ENCODE measurements at regions not wholly inside any gene's neighbourhood (a gene's known extent, or its start where the extent isn't known, plus 50 kb on each side); places are given as distances from the start of the nearest gene placed in this dataset.
"Not testable (repeated sequence)": the region's sequence is repeated elsewhere in the genome, so short reads cannot be mapped to it uniquely, and the experiment has no call there.

DNA sequence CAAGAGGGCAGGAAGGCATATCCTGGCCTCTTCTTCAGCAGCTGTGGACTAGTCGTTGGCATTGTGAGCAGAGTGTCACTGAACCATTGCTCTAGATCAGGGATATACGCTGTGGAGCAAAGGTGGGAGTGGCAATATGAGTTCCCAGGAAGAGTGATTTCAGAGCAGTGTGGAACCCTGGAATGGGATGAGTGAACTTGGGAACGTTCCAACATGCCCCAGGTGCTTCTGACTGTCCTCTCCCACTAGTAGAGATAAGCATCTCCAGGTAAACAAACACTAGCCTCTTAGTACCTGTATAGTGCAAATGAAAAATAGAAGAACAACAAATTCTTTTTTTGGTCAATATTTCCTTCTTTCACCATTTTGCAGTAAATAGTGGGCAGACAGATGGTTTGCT lies 123.6 kb upstream of the VEPH1 start:
- DNase-seq (ENCODE audit: low spot score) = no peak

DNA sequence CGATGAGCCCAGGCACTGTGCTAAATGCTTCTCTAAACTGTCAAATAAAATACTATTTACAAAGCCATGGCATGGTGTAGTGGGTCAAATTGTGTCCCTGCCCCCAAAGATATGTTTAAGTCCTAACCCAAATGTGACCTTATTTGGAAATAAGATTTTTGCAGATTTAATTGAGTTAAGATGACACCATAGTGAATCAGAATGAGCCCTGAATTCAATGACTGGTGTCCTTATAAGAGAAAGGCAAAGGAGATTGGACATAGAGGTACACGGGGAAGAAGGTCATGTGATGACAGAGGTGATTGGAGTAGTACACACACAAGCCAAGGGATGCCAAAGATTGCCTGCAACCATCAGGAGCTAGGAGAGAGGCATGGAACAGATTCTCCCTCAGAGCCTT lies 121.6 kb upstream of the VEPH1 start:
- no peak for DNase-seq (ENCODE audit: low spot score)

DNA sequence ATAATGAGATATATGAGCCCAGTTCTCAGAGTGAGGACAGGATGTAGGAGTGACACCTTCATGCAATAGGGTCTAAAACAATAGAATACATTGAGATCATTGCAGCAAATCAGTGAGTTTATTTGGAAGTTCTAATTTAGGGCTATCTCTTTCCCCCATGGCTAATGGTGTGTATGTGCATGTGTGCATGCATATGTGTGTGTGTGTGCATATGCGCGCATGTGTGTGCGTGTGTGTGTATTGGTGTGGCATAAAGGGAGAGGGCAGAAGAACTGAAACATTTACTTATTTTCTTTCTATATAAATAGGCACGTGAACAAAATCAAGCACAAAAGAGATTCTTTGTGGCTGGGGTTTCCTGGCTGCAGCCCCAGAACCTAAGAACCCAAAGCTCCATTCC lies 115.7 kb upstream of the VEPH1 start:
- DNase-seq (ENCODE audit: low spot score) = no peak

DNA sequence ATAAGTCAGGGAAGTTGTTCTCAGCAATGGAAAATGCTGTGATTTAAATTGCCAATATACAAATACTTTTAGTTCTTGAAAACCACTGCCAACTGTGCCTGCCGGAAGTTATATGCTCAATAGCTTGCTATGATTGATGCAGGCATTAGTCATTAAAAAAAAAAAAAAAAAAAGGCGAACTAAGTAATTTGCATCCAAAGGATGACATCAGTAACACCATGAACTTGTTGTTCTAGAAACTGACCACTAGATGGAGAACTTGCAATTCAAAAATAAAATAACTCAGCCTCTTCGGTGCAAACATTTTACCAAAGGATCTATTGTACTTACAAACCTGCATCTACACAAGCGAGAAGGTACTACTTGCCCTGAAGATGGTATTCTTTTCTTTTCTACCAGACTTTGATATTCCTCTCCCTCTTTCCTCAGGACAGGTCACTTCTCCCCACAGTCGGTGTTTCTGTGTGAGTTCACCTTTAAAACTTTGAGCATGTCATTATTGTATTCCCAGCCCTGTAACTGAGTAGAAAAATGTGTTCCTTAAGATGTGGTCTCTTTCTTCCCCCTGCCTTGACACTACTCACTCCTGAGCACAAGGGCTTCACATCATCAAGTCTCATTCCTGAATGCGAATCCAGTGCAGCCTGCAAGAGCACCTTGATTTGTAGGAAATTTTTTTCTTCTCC lies 115.0 kb upstream of the VEPH1 start:
- peak; percentile 10 for DNase-seq (ENCODE audit: low spot score)

DNA sequence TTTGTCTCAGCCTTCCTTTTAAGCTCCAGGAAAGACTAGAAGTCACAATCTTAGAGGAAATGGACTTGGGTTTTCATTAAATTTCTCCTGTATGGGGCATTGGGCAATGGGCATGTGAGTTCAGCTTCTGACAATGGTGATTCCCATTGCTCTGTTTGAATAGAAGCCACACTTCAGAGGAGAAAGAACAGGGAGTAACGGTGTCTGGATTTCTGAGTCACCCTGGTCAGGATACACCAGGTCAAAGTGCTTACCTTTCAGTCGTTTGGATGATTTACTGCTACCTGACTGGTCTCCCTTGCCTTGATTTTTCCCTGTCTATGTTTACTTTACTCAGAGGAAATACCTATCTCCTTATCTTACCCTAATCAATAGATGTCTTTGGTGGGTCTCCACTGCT lies 111.7 kb upstream of the VEPH1 start:
- DNase-seq (ENCODE audit: low spot score) = no peak

DNA sequence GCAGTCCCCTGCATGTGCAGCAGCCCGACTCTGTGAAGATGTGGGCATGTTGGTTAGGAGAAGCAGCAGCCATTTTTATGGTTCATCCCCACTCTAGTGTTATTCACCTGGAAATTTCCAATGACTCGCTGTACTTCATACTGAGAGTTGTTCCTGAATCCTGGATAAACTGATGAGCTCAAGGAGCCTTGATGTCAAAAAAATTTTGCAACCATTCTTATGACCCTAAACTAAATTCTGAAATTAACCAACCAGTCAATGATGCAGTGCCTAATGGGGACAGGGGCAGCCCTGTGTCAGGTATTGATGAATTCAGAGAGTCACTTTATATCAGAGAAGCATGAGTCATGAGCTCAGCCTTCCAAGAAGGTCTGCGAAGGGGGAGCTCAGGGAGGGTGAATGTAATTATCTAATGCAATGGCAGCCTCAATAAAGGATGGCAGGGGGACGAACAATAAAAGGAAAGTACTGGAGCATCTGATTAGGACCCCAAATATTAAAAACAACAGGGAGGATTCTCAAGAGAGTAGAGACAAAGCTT lies 108.4 kb upstream of the VEPH1 start:
- no peak for DNase-seq (ENCODE audit: low spot score)

DNA sequence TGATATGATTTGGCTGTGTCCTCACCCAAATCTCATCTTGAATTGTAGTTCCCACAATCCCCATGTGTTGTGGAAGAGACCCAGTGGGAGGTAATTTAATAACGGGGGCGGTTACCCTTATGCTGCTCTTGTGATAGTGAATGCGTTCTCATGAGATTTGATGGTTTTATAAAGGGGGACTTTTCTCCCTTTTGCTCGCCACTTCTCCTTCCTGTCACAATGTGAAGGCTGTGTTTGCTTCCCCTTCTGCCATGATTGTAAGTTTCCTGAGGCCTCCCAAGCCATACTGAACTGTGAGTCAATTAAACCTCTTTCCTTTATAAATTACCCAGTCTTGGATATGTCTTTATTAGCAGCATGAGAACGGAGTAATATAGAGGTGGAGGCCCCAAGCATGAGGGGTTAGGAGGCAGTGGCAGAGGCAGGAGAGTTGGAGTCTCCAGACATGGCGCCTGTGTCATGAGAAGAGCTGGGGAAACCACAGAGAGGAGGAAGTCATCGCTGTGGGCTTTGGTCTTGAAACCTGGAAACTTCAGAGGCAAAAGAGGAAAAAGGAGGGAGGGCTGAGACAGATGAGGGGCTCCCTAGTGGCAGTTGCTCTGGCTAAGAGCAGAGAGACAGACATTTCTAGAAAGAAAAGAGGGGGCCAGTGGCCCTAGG lies 107.8 kb upstream of the VEPH1 start:
- DNase-seq (ENCODE audit: low spot score) = no peak

DNA sequence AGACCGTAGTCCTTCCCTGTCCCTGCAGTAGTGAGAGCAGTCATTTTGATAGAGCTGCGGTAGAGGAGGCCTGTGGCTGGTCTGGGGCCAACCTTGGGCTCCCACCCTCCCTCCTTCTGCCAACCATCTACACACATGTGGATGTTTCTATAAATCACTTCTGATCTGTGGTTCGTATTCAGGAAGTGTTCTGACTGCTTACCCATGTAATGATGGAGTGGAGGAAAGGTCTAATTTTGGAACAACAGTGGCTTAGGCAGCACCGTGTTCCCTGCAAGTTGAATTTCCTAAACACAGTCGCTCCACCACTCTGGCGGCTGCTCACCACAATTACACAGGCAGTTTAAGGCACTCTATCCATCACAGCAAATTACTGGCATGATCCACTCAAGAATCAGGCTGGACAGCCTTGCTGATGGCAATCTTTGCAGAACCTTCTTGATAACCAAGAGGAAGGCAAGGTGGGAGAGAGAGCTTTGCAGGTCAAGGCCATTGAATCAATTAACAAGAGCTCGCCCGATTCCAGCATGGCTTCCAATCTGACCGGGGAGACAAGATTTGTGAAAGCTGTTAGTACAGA lies 104.7 kb upstream of the VEPH1 start:
- DNase-seq (ENCODE audit: low spot score) = no peak

DNA sequence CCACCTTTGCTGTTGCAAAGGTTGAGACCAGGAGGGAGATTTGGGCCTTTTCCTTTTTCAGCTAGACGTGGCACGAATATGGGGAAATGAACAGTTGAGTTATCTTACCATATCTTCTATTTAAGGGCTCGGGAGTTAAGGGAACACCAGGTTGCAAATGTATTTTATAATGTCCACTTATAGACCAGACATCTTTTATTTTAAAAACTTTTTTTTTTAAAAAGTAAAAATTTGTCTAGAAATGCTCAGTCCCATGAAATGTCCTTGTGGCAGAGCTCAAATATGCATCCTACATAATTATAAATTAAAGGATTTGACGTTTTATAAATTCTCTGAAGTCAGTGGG lies 103.6 kb upstream of the VEPH1 start:
- no peak for DNase-seq (ENCODE audit: low spot score)

DNA sequence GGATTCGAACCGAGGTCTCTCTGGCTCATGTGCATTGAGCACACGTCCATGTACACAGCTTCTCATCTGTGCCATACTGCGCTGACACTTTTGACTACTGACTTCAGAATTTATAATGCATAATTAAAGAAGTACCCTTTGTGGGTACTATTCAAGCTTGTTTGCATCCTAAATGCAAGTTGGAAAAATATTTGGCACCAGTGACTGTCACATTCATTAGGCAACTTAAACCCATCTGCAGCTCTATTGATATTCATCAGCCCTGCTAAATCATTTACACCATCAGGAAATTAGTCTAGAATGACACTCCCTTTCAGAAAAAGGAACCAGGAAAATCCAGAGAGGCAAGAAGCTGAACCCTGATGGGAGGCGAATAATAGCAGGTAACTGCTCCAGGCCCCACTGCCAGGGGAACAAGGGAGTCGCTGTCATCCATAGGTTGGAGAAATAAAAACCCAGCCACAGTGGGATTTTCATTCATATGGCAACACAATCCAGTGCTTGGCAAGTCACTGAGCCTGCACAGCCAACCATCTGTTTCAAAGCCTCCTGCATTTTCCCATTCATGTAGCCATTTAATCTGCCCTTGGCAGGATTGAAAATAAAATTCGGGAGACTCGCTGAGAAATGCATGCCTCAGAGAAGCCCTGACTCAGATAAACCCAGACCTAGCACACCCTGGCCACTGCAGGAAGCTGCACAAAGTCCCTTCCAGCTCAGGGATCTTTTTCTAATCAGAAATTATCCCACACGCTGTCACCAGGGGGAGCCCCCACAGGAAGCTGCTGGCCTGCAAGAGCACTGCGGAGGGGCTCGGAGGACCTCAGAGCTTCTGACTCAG lies 103.0 kb upstream of the VEPH1 start:
- peak; percentile 35 for DNase-seq (ENCODE audit: low spot score)

DNA sequence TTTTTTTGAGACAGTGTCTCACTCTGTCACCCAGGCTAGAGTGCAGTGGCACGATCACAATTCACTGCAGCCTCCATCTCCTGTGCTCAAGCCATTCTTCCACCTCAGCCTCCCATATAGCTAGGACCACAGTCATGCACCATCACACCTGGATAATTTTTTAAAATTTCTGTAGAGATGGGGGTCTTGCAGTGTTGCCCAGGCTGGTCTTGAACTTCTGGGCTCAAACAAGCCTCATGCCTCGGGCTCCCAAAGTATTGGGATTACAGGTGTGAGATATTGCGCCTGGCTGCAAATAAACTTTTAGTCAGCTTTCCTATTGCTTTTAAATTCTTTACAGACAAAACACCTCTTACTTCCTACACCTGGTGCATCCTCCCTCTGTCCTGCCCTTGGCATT lies 102.1 kb upstream of the VEPH1 start:
- no peak for DNase-seq (ENCODE audit: low spot score)

DNA sequence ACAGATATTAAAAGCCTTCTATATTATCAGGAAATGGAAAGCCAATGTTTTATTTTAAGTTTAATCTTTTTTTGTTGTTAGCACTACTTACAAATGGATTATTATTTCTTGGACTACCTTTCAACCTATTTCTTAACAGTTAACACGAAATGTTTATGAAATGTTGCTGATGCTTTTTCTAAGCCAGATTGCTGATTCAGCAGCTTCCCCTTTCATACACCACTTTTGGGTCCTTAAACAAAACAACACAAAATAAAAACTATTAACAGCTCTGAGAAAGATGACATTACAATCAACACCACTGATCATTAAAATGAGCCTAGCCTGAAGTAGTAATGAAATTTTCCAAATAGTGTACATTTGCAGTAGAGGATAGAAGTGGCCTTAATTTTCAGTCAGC lies 99.2 kb upstream of the VEPH1 start:
- DNase-seq (ENCODE audit: low spot score) = no peak

DNA sequence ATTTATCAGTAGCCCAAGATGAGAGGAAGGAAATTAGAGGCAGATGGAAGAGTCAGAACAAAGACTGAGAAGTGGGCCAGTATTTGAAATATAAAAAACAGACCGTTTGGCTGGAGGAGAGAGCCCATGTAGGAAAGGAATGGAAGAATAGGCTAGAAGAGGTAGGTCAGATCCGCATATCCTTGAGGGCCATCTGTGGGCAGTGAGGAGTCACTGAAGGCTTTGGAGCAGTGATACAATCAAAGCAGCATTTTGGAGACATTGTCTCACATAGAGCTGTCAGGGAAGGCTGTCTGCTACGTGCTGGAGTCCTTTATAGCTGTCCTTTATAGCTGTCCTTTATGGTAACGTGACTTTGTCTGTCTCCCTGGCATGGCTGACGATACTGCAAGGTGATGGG lies 92.0 kb upstream of the VEPH1 start:
- DNase-seq (ENCODE audit: low spot score) = no peak

DNA sequence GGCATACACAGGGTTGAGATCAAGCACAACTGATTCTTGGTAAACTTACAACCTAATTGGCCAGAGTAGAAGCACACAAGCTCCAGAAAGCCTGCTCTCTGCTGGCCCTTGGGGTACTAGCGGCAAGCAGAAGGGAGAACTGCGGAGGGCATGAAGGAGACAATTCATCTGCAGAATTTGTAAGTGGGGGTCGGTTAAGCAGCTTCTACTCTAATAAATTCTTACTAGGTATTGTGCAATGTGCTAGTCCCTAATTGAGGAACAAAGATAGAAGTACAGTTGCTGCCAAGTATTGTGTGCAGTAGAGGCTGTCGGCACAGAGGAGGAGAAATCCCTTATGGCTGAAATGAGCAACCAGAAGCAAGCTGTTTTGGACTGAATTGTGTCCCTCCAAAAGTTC lies 91.2 kb upstream of the VEPH1 start:
- no peak for DNase-seq (ENCODE audit: low spot score)

DNA sequence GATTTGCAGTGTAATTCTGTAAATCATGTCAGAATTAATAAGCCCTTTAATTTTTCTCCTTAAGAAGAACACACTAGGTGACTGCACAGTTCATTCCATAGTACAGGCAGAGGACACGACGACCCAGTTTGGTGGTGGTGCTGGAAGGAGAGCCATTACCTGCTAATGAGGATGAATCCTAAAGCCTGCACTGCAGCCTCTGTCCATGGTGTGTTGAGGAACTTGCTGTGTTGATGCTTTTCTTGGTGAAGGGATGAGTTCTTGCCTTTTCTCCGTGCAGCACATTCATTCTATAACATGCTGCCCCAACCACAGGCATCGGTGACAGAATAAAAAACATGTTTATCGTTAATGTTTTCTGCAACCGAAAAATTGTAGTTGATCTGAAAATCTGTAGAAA lies 89.6 kb upstream of the VEPH1 start:
- no peak for DNase-seq (ENCODE audit: low spot score)

DNA sequence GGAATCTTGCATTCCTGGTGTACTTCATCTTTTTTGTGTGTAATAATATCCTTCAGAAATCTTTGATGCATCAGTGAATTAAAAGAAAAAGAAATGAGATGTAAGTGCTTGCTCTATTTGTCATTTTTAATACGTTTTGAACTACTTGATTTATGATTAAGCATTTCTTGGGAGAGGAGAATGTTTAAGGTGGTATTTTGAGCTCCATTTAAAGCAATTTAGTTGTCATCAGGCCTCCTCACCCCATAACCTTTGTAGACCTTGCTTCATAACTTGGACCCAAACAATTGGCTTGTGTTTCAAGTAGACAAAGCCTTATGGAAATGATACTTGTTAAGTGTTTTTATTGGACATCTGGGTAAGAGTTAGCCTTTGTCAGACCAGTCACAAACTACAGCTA lies 87.1 kb upstream of the VEPH1 start:
- DNase-seq (ENCODE audit: low spot score) = no peak

DNA sequence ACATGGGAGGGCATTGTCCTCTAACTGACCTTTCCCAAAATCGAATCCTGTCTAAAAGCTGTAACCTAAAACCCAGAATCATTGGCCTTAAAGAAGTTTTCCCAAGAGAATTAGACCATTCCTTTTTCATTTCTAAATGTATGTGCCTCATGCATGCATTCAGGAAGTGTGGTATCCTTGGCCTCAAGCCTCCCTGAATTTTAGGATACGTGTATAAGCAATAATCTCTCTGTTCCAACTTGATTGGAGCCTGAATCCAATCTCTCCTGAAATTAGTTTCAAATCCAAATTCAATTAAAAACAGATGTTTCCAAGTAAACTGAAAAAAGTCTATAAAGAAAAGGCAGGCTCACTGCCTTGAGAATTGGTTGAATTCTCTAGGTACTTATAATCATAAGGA lies 86.0 kb upstream of the VEPH1 start:
- no peak for DNase-seq (ENCODE audit: low spot score)

DNA sequence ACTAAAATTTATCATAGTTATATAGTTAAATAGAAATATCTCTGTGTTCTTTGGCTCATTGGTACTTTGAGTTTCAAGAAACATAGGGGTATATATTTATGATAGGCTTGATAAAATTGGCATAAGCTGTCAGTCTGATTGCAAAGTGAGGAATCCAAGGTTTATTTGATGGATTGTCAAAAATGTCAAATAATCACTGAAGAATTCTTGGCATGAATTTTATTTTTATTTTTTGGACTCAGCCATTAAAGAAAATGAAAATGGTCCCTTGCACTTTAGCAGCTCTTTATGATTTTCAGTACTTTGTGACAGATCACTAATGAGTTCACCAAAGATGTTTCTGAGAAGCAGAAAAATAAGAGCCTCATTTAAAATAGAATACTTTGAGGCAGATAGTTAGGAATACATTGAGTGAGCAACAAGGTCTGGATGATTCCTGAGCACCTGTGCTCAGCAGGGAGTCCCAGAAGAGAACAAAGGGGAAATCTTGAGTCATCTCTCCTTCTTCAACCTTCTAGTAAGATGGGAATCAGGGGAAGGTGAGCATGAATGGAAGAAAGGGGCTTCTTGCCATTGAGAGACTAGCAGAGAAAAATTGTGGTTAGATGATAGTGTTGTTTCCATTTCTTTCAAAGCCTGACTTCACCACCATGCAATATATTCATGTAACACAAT lies 85.3 kb upstream of the VEPH1 start:
- DNase-seq (ENCODE audit: low spot score) = no peak

DNA sequence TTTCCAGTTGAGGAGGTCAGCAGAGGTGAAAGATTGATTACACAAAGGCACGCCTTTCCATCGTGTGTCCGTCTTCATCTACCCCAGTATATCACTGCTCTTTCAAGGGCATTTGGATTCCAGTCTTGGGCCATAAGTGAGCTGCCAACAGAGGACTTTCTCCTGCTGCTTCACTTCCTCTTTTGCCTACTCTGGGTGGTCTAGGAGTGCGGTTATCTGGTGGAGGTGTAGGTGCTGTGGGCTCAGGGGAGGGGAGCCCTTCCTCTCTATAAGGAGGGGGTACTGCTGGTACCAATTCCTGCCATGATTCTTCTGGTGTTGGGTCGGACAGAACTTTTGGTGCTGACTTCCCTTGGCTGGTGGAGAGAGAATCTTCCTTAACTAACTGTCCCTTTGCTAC lies 83.1 kb upstream of the VEPH1 start:
- DNase-seq (ENCODE audit: low spot score) = no peak

DNA sequence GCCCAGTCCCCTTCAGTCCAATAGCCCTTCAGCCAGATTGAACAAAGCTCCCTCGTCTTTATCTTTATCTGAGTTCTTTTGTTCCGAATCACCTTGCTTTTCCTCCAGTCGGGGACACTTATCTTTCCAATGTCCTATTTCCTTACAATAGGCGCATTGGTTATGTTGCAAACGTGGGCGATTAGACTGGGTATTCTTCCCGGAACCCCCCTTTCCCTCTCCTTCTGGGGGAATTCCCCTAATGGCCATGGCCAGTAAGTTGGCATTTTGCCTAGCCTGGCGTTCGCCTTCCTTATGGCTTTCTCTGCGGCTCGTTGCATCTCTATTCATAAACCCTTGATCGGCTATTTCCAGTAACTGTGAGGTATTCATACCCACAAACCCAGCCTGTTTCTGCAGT lies 82.2 kb upstream of the VEPH1 start:
- DNase-seq (ENCODE audit: low spot score) = no peak

DNA sequence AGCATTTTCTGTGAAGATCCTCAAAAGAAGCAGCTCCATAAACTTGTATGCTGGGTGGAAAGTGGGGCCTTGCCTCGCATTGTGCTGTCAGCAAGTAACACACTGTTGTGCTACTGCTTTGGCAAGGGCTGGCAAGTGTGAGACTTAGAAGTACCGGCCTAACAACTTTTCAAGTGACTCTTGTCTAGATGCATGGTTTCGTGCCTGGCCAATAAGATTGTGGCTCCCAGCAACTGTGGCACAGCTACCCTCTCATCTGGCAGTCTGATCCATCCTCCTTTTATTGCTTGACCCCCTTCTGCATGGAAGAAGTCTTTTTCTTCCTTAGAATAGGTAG lies 79.4 kb upstream of the VEPH1 start:
- DNase-seq (ENCODE audit: low spot score) = no peak

DNA sequence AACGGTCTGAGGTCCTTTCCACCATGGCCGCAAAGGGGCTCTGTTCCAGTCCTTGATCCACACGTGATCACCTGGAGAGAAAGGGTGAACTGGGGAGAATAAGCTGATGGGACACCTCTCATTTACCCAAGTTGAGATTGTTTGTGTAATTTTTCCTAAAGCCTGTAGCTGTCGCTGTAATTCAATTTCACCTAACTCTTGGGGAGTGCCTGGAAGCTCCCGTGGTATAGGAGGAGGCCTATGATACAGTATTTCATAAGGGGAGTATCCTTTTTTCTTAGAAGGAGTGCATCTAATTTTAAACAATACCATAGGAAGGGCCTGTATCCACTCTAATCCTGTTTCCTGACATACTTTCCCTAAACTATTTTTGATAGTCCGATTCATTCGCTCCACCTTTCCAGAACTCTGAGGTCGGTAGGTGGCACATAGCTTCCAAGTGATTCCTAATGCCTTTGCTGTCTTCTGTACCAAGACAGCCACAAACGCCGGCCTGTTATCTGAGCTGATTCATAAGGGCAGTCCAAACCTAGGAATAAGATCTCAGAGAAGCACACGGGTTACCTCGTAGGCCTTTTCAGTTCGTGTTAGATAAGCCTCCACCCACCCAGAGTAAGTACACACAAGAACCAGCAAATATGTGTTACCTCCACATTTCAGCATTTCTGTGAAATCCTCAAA lies 78.9 kb upstream of the VEPH1 start:
- not testable (repeated sequence) for DNase-seq (ENCODE audit: low spot score)
